ENCODE measurements at regions not wholly inside any gene's neighbourhood (a gene's known extent, or its start where the extent isn't known, plus 50 kb on each side); places are given as distances from the start of the nearest gene placed in this dataset.

- H3F3A ChIP-seq (ENCODE audit: control insufficient read depth, insufficient read depth), result no peaks in the 10 kb centered on the region
- H3K4me2 ChIP-seq (ENCODE audit: low read length), result no peak overlapping the region
- H3K4me3 ChIP-seq (ENCODE audit: low read length), result no peak overlapping the region
- H3K36me3 ChIP-seq (ENCODE audit: control insufficient read depth, low read length), result no peaks in the 10 kb centered on the region
- H3K27ac ChIP-seq (ENCODE audit: low read depth, low read length), result no peak overlapping the region
- no peaks in the 10 kb centered on the region for H3K27me3 ChIP-seq (ENCODE audit: control insufficient read depth, low read length)
- H3K79me2 ChIP-seq (ENCODE audit: control insufficient read depth, low read length), result no peaks in the 10 kb centered on the region
- no peaks in the 10 kb centered on the region for H4K20me1 ChIP-seq (ENCODE audit: control insufficient read depth, insufficient read depth, low read depth, low read length)
- TF ChIP-seq EZH2phosphoT487 (IDR thresholded peaks at IDR 0.05; ENCODE audit: borderline replicate concordance, low read length), result no peak
- no peak for TF ChIP-seq CTCF (IDR thresholded peaks at IDR 0.05; ENCODE audit: low read depth, low read length, poor library complexity, severe bottlenecking)
- H3K9me3 ChIP-seq (ENCODE audit: control insufficient read depth, insufficient read depth, low read length), result no peaks in the 10 kb centered on the region
- no peaks in the 10 kb centered on the region for H3K4me1 ChIP-seq (ENCODE audit: control insufficient read depth, low read length)
- H3K9me2 ChIP-seq (replicated peaks; ENCODE audit: control insufficient read depth, low read length), result no peaks in the 10 kb centered on the region
Measured at GRCh38 chr2:120448961-120449810, 103.2 kb downstream of the INHBB start.

GRCh38 chr2:120450196-120450820 is 104.4 kb downstream of the INHBB start:
- H3K4me2 ChIP-seq (ENCODE audit: low read length), result no peak overlapping the region
- no peak overlapping the region for H3K4me3 ChIP-seq (ENCODE audit: low read length)
- no peaks in the 10 kb centered on the region for H3K27me3 ChIP-seq (ENCODE audit: control insufficient read depth, low read length)
- no peaks in the 10 kb centered on the region for H4K20me1 ChIP-seq (ENCODE audit: control insufficient read depth, insufficient read depth, low read depth, low read length)
- H3K9me2 ChIP-seq (replicated peaks; ENCODE audit: control insufficient read depth, low read length), result no peaks in the 10 kb centered on the region
- H3K9me3 ChIP-seq (ENCODE audit: control insufficient read depth, insufficient read depth, low read length), result no peaks in the 10 kb centered on the region
- no peaks in the 10 kb centered on the region for H3F3A ChIP-seq (ENCODE audit: control insufficient read depth, insufficient read depth)
- no peaks in the 10 kb centered on the region for H3K4me1 ChIP-seq (ENCODE audit: control insufficient read depth, low read length)
- no peak overlapping the region for H3K27ac ChIP-seq (ENCODE audit: low read depth, low read length)
- H3K79me2 ChIP-seq (ENCODE audit: control insufficient read depth, low read length), result no peaks in the 10 kb centered on the region
- no peaks in the 10 kb centered on the region for H3K36me3 ChIP-seq (ENCODE audit: control insufficient read depth, low read length)
- no peak for TF ChIP-seq CTCF (IDR thresholded peaks at IDR 0.05; ENCODE audit: low read depth, low read length, poor library complexity, severe bottlenecking)
- no peak for TF ChIP-seq EZH2phosphoT487 (IDR thresholded peaks at IDR 0.05; ENCODE audit: borderline replicate concordance, low read length)

- no peaks in the 10 kb centered on the region for H3K36me3 ChIP-seq (ENCODE audit: control insufficient read depth, low read length)
- no peak overlapping the region for H3K27ac ChIP-seq (ENCODE audit: low read depth, low read length)
- H3F3A ChIP-seq (ENCODE audit: control insufficient read depth, insufficient read depth), result no peaks in the 10 kb centered on the region
- no peaks in the 10 kb centered on the region for H3K9me2 ChIP-seq (replicated peaks; ENCODE audit: control insufficient read depth, low read length)
- H3K9me3 ChIP-seq (ENCODE audit: control insufficient read depth, insufficient read depth, low read length), result no peaks in the 10 kb centered on the region
- no peaks in the 10 kb centered on the region for H4K20me1 ChIP-seq (ENCODE audit: control insufficient read depth, insufficient read depth, low read depth, low read length)
- H3K79me2 ChIP-seq (ENCODE audit: control insufficient read depth, low read length), result no peaks in the 10 kb centered on the region
- no peaks in the 10 kb centered on the region for H3K27me3 ChIP-seq (ENCODE audit: control insufficient read depth, low read length)
- no peak for TF ChIP-seq CTCF (IDR thresholded peaks at IDR 0.05; ENCODE audit: low read depth, low read length, poor library complexity, severe bottlenecking)
- no peak for TF ChIP-seq EZH2phosphoT487 (IDR thresholded peaks at IDR 0.05; ENCODE audit: borderline replicate concordance, low read length)
- H3K4me3 ChIP-seq (ENCODE audit: low read length), result no peak overlapping the region
- H3K4me2 ChIP-seq (ENCODE audit: low read length), result no peak overlapping the region
- no peaks in the 10 kb centered on the region for H3K4me1 ChIP-seq (ENCODE audit: control insufficient read depth, low read length)
Measured at GRCh38 chr2:120451334-120451733, 105.4 kb downstream of the INHBB start.
